Stimulated activated CD8-positive, alpha-beta memory T cell treated with anti-CD3 and anti-CD28 coated beads, Interleukin-2, amount 100 ng/mL, for 48 hours (primary cell): ENCODE measurements at regions not wholly inside any gene's neighbourhood (a gene's known extent, or its start where the extent isn't known, plus 50 kb on each side); places are given as distances from the start of the nearest gene placed in this dataset.

Experiments
- DNase-seq, 2 donors: peaks; one replicate each; pipeline ENCODE4 v3.0.0-alpha.2; 2020; ENCODE audit warnings: low read depth in 2 of 2

- no peak for DNase-seq
Observed at GRCh38 chr6:92827104-92827503, 592.3 kb downstream of the EPHA7 start.

- DNase-seq = no peak
Observed at GRCh38 chr6:92826633-92827032, 592.7 kb downstream of the EPHA7 start.

GRCh38 chr6:92822222-92822621, 597.1 kb downstream of the EPHA7 start:
- no peak for DNase-seq

GRCh38 chr6:92820601-92821000, 598.8 kb downstream of the EPHA7 start:
- no peak for DNase-seq

- peak in 1 of 2 donors; percentile 0 for DNase-seq
Observed at GRCh38 chr6:92810913-92811312, 608.4 kb downstream of the EPHA7 start.

- no peak for DNase-seq
Observed at GRCh38 chr6:92806254-92806653, 613.1 kb downstream of the EPHA7 start.

GRCh38 chr6:92791403-92791802, 628.0 kb downstream of the EPHA7 start:
- DNase-seq = no peak

GRCh38 chr6:92790381-92790780, 629.0 kb downstream of the EPHA7 start:
- DNase-seq = no peak

- DNase-seq = no peak
Observed at GRCh38 chr6:92784235-92784634, 635.1 kb downstream of the EPHA7 start.

GRCh38 chr6:92779746-92780145, 639.6 kb downstream of the EPHA7 start:
- DNase-seq = no peak

GRCh38 chr6:92777146-92777740, 642.1 kb downstream of the EPHA7 start:
- DNase-seq = no peak

- DNase-seq = no peak
Observed at GRCh38 chr6:92770540-92770939, 648.8 kb downstream of the EPHA7 start.

GRCh38 chr6:92767101-92767500, 652.3 kb downstream of the EPHA7 start:
- no peak for DNase-seq

GRCh38 chr6:92763680-92764079, 655.7 kb downstream of the EPHA7 start:
- no peak for DNase-seq

GRCh38 chr6:92763274-92763584, 656.1 kb downstream of the EPHA7 start:
- no peak for DNase-seq

- DNase-seq = no peak
Observed at GRCh38 chr6:92762443-92763273, 656.7 kb downstream of the EPHA7 start.

- DNase-seq = no peak
Observed at GRCh38 chr6:92759178-92759577, 660.2 kb downstream of the EPHA7 start.

- DNase-seq = no peak
Observed at GRCh38 chr6:92757925-92758324, 661.4 kb downstream of the EPHA7 start.

- DNase-seq = no peak
Observed at GRCh38 chr6:92756912-92757311, 662.4 kb downstream of the EPHA7 start.

GRCh38 chr6:92753956-92754355, 665.4 kb downstream of the EPHA7 start:
- DNase-seq = no peak

GRCh38 chr6:92752114-92752513, 667.2 kb downstream of the EPHA7 start:
- DNase-seq = no peak

GRCh38 chr6:92748131-92748530, 671.2 kb downstream of the EPHA7 start:
- no peak for DNase-seq

GRCh38 chr6:92737983-92738382, 681.4 kb downstream of the EPHA7 start:
- no peak for DNase-seq
